ENCODE measurements at regions not wholly inside any gene's neighbourhood (a gene's known extent, or its start where the extent isn't known, plus 50 kb on each side); places are given as distances from the start of the nearest gene placed in this dataset.

- TF ChIP-seq CTCF (conservative IDR thresholded peaks at IDR 0.05 in 1 of 2, IDR thresholded peaks at IDR 0.05 in 1 of 2; ENCODE audit: extremely low read depth in 1 of 2, insufficient read depth in 1 of 2, low read depth in 1 of 2, low read length in 2 of 2), result no peak
- no peak for TF ChIP-seq EZH2 (IDR thresholded peaks at IDR 0.05; ENCODE audit: borderline replicate concordance, low read length)
Measured at GRCh38 chr3:66706890-66707289, 206.1 kb upstream of the LRIG1 start.
